Medulla oblongata (tissue), 1 donor: ENCODE measurements at regions not wholly inside any gene's neighbourhood (a gene's known extent, or its start where the extent isn't known, plus 50 kb on each side); places are given as distances from the start of the nearest gene placed in this dataset.

ENCODE experiments used
- DNase-seq: peaks from one replicate; pipeline ENCODE4 v3.0.0-alpha.2; 2015; ENCODE audit errors: extremely low spot score

DNA sequence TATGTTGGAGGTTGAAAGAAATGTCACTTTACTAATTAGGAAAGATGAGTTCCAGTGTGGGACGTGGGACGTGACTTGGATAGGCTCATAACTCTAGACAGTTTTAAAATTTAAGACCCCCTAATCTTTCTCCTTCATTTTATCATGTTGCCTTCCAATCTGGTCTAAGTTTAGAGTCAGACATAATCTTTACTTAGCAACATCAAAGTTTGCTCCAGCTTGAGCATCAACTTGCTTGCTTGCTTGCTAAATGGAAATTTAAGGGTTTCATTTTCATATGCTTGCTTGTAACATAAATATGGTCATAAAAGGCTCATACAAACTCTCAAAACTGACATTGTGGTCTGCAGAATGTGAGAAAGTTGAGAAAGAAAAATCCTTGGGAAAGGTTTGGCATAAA lies 428.9 kb downstream of the EPHA4 start:
- DNase-seq = no peak

DNA sequence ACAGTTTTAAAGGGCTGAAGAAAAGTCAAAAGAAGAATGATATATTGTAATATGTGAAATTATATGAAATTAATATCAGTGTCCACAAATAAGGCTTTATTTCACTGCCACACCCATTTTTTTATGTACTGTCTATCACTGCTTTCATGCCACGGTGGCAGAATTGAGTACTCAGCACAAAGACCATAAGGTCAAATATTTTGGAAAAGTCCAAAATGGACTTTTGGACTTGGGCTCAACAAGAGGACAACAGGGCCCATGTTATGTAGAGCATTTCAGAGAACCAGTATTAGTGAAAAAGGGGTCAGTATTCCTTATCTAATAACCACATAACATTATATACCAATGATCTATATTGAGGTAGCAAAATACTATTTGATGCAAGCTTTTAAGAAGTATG lies 427.2 kb downstream of the EPHA4 start:
- no peak for DNase-seq

DNA sequence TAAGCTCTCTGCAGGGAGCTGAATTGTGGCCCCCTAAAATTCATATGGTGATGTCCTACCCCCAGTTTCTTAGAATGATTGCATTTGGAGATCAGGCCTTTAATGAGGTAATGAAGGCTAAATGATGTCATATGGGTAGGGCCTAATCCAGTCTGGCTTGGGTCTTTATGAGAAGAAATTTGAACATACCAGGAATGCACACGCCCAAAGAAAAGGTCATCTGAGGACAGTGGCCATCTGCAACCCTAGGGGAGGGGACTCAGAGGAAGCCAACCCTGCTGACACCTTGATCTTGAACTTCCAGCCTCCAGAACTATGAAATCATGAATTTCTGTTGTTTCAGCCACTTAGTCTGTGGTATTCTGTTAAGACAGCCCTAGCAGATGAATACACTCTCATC lies 426.7 kb downstream of the EPHA4 start:
- no peak for DNase-seq

- DNase-seq = peak; percentile 86
These were observed 418.9 kb downstream of the EPHA4 start for GRCh38 chr2:221153226-221153625.

DNA sequence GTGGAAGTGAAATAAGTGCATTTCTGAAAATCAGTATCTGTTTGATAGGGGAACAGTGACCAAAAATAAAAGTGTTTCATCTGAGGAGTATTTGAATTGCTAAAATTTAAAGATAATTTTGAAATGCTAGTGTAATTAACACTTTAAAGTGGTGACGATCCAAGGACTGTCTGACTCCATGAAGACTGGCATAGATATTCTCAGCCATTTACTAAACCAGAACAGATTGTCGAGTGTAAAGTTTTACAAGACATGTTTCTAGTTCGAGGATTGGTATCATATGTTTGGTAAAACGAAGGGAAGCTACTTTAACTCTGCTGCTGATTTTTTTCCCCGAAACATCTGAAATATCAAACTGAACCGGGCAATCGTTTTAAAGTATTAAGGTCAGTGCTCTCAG lies 417.9 kb downstream of the EPHA4 start:
- no peak for DNase-seq

GRCh38 chr2:221156062-221156734 lies 415.9 kb downstream of the EPHA4 start:
- no peak for DNase-seq

GRCh38 chr2:221161186-221161585 lies 410.9 kb downstream of the EPHA4 start:
- no peak for DNase-seq

DNA sequence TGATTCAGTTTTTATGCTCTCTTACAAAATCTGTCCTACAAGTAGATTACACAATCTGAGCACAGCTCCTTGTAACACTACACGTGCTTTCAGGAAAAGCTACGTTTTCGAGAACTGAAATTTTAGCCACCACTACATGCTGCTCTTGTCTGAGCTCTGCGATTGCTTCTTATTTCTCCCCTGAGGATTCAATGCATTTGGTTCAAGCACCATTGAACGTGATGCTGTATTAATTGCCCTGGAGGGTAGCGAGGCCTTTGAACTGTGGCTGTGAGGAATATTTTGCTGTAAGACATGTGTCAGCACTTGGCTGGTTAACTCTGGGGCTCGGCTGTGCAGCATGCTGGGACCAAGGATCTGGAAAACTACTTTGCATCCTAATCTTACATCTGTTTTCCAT lies 405.8 kb downstream of the EPHA4 start:
- no peak for DNase-seq

DNA sequence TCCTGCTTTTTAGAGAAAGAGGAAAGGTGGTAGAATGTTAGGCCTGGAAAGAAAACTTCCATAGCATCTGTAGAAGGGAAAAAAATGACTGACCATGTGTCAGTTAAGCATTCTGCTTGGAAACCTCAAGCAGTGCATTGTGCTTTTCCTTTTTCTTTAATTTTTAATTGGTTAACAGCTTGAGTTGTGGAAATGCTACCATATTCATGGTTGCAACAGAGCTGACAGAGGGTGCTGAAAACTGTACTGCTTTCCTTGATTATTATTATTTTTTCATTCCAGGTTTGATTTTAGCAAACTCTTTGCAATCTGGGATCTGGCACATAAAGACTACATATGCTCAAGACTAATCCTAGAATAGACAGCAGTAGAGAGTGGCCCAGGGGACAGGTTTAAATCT lies 404.5 kb downstream of the EPHA4 start:
- DNase-seq = no peak

DNA sequence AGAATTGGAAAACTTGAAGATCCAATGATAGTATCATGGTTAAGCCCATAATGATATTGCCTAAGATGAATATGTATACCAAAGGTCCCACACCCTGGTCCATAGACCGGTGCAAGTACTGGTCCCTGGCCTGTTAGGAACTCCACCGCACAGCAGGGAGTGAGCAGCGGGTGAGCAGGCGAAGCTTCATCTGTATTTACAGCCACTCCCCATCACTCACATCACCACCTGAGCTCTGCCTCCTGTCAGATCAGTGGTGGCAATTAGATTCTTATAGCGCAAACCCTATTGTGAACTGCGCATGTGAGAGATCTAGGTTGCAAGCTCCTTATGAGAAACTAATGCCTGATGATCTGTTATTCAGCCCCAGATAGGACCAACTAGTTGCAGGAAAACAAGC lies 402.4 kb downstream of the EPHA4 start:
- DNase-seq = no peak

- no peak for DNase-seq
These were observed 401.6 kb downstream of the EPHA4 start for GRCh38 chr2:221170548-221170947.

GRCh38 chr2:221176667-221177066 lies 395.4 kb downstream of the EPHA4 start:
- DNase-seq = no peak

- no peak for DNase-seq
These were observed 394.0 kb downstream of the EPHA4 start for GRCh38 chr2:221178139-221178538.

DNA sequence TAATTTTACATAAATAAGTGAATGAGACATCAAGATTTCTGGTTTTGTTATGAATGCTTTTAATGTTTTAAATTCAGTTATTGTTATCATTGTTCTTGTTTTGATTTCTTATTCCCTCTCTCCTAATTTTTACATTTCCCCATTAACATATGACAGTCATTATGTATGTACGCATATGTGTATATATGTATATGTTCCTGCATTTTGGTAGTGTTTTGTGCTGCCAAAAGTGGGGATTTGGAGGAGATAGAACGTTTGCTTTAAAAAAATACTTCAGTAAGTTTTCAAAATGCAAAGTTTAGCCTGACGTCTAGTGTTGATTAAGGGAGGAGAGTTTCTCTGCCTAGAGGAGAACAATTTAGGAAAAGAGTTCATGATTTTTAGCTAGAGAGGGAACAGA lies 385.2 kb downstream of the EPHA4 start:
- DNase-seq = no peak

- no peak for DNase-seq
These were observed 382.6 kb downstream of the EPHA4 start for GRCh38 chr2:221189431-221190067.

DNA sequence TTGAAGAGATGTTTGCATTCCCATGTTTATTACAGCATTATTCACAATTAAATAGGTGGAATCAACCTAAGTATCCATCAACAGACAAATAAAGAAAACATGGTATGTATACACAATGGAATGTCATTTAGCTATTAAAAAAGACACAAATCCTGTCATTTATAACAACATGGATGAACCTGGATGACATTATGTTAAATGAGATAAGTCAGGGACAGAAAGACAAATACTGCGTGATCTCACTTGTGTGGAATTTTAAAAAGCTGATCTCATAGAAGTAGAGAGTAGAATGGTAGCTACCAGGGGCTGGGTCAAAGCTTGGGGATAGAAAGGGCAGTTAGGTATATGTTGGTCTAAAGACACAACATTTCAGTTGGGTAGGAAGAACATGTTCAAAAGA lies 376.3 kb downstream of the EPHA4 start:
- DNase-seq = no peak

GRCh38 chr2:221197225-221197856 lies 374.8 kb downstream of the EPHA4 start:
- no peak for DNase-seq

DNA sequence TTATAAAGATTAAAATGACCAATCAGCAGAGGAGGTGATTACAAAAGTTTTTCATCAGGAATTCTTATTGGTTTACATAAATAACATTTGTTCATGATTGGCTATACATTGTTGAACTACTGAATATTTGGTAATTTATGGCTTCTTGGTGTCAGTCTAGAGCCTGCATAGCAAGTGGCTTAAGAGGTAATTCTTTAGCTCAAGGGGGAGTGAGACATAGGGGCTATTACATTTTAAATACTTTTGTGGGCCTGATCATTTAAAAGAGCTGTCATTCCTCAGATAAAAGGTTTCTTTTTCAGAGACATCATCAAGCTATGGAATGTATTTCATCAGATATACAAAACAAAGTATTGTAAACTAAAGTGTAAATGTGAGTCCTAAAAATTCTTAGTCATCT lies 373.8 kb downstream of the EPHA4 start:
- DNase-seq = no peak

DNA sequence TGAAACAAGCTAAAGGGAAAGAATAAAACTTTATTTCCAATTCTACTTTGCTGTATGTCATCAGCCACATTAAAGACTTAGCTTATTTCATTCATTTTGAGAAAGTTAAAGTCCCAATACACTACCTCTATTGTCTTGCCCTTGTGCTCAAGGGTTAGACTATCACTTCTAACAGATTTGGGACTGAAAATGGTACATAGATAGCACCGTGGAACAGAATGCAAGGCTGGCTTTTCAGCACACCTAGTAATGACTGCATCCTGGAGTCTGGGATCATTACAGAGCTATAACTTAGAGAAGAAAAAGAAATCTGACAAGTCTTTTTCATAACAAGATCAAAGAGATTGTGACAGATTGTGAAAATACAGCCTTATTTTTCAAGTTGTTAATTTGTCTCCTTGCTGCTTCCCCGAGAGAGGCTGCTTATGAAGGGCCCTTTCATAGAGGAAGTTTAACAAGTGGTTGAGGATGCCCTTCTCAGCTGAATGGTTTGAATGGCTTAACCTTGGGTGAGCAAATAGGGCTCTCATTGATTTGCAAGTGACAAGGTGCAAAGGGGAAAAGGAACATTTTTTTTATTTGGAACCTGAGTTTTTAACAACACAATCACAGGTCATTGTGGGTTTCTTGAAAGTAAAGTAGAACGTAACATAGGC lies 371.8 kb downstream of the EPHA4 start:
- no peak for DNase-seq

- DNase-seq = no peak
These were observed 369.7 kb downstream of the EPHA4 start for GRCh38 chr2:221202431-221202830.

DNA sequence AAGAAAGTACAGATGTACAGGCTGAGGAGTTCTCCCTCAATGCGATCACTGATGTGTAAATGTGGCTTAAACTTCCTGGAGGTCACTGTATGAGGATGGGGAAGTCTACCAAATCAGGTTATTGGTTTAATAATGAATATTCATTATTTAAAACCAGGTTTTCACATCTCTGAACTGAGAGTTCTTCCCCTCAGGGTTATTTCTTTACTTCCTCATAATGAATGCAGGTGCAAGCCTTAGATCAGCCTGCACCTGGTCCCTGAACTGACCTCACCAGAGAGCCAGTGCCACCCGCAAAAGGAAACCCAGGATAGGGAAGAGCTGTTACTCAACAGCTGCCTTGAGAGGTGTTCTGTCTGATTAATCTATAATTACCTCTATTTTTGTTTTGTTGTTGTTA lies 369.0 kb downstream of the EPHA4 start:
- DNase-seq = no peak

DNA sequence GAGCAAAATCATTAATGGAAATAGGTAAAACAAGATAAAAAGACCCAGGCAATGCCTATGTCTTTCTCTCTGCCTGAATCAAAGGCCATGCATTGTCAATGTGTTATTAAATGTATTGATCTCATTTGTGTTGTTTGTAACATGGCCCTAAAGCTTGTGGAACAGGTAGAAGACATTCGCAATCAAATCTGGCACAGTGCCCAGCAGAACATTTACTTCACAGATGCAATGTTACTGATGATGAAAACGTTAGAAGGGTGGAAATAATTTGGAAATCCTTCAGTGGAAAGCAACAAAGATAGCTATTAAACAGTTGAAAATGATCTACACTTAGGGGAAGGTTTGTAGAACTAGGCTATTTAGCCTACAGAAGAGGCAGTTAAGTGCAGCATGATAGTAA lies 368.2 kb downstream of the EPHA4 start:
- DNase-seq = no peak

- no peak for DNase-seq
These were observed 367.4 kb downstream of the EPHA4 start for GRCh38 chr2:221204699-221205098.
